ENCODE measurements at regions not wholly inside any gene's neighbourhood (a gene's known extent, or its start where the extent isn't known, plus 50 kb on each side); places are given as distances from the start of the nearest gene placed in this dataset.

GRCh38 chr12:30439201-30439600 lies 256.5 kb downstream of the IPO8 start:
- TF ChIP-seq POLR2A (IDR thresholded peaks at IDR 0.05) (no peak), CTCF (IDR thresholded peaks at IDR 0.05) (no peak), EP300 (IDR thresholded peaks at IDR 0.05) (no peak)

All from ovary (tissue), 3 donors.